ENCODE measurements at regions not wholly inside any gene's neighbourhood (a gene's known extent, or its start where the extent isn't known, plus 50 kb on each side); places are given as distances from the start of the nearest gene placed in this dataset.

DNA sequence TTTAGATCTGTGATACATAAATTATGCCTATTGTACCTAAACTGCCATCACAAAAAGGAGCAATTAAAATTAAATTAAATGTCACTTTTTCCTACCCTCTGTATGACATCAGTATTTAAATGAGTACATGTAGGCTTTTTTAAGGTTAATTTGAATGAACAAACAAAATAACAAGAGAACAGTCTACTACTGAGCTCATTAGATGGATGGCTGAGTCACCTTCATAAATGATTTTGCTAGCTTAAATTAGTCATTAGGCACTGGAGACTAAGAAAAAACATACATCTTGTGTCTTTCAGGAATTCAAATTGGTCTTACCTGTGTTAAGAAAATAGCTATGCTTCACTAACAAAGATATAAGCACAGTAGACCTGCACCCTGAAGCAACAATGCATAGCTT lies 153.6 kb downstream of the RCN1 start:
- H3K36me3 ChIP-seq (replicated peaks in 1 of 2; ENCODE audit: control insufficient read depth in 1 of 2, insufficient read depth in 2 of 2, low read length in 1 of 2), result no peaks in the 10 kb centered on the region
- no peaks in the 10 kb centered on the region for H3F3A ChIP-seq (replicated peaks; ENCODE audit: insufficient read depth)
- H3K27me3 ChIP-seq (ENCODE audit: insufficient read depth), result no peaks in the 10 kb centered on the region
- no peak overlapping the region for H3K4me3 ChIP-seq (ENCODE audit: low read depth in 2 of 2, low read length in 1 of 2)
- H2AFZ ChIP-seq (ENCODE audit: low read depth), result no peak overlapping the region
- no peaks in the 10 kb centered on the region for H3K9me3 ChIP-seq
- H4K20me1 ChIP-seq (ENCODE audit: insufficient read depth), result no peaks in the 10 kb centered on the region
- H3K9me2 ChIP-seq, result no peaks in the 10 kb centered on the region
- no peak overlapping the region for H3K27ac ChIP-seq (ENCODE audit: low read depth in 2 of 2, low read length in 1 of 2)
- CTCF ChIA-PET, result interaction anchor here (1.1 to 1.2 kb wide), 2 partner anchors 12 to 68 kb away, joined by 3 to 4 read pairs; no protein-coding TSS in a partner anchor
- H3K9ac ChIP-seq, result no peak overlapping the region
- POLR2A ChIA-PET, result no interaction called here
- H3K4me2 ChIP-seq, result no peak overlapping the region
- TF ChIP-seq POLR2AphosphoS5 (IDR thresholded peaks at IDR 0.05; ENCODE audit: low read depth, low read length) (no peak), ELF1 (IDR thresholded peaks at IDR 0.05) (no peak), SMC3 (IDR thresholded peaks at IDR 0.05; ENCODE audit: low read depth, low read length) (no peak), RFX5 (IDR thresholded peaks at IDR 0.05; ENCODE audit: low read length) (no peak), JUND (IDR thresholded peaks at IDR 0.05) (no peak), REST (IDR thresholded peaks at IDR 0.05; ENCODE audit: low read depth, low read length) (no peak), CTCF (IDR thresholded peaks at IDR 0.05) (no peak), GATA2 (CRISPR knock-in tag; IDR thresholded peaks at IDR 0.05) (no peak), FOXJ3 (CRISPR knock-in tag; IDR thresholded peaks at IDR 0.05) (no peak), MAX (IDR thresholded peaks at IDR 0.05; ENCODE audit: low read depth) (no peak), RXRA (IDR thresholded peaks at IDR 0.05; ENCODE audit: borderline replicate concordance, low read depth) (no peak), FOSL2 (IDR thresholded peaks at IDR 0.05; ENCODE audit: borderline replicate concordance, low read depth) (no peak), RAD21 (IDR thresholded peaks at IDR 0.05; ENCODE audit: low read length) (no peak), GABPA (IDR thresholded peaks at IDR 0.05; ENCODE audit: low read depth) (no peak)
- TF ChIP-seq, protein P1, sequence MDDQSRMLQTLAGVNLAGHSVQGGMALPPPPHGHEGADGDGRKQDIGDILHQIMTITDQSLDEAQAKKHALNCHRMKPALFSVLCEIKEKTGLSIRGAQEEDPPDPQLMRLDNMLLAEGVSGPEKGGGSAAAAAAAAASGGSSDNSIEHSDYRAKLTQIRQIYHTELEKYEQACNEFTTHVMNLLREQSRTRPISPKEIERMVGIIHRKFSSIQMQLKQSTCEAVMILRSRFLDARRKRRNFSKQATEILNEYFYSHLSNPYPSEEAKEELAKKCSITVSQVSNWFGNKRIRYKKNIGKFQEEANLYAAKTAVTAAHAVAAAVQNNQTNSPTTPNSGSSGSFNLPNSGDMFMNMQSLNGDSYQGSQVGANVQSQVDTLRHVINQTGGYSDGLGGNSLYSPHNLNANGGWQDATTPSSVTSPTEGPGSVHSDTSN (IDR thresholded peaks at IDR 0.05), result no peak
- TF ChIP-seq, protein P2, sequence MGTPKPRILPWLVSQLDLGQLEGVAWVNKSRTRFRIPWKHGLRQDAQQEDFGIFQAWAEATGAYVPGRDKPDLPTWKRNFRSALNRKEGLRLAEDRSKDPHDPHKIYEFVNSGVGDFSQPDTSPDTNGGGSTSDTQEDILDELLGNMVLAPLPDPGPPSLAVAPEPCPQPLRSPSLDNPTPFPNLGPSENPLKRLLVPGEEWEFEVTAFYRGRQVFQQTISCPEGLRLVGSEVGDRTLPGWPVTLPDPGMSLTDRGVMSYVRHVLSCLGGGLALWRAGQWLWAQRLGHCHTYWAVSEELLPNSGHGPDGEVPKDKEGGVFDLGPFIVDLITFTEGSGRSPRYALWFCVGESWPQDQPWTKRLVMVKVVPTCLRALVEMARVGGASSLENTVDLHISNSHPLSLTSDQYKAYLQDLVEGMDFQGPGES (IDR thresholded peaks at IDR 0.05; ENCODE audit: low read depth, low read length), result no peak
- TF ChIP-seq, protein P3, sequence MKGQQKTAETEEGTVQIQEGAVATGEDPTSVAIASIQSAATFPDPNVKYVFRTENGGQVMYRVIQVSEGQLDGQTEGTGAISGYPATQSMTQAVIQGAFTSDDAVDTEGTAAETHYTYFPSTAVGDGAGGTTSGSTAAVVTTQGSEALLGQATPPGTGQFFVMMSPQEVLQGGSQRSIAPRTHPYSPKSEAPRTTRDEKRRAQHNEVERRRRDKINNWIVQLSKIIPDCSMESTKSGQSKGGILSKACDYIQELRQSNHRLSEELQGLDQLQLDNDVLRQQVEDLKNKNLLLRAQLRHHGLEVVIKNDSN (IDR thresholded peaks at IDR 0.05; ENCODE audit: borderline replicate concordance, low read depth), result no peak
- TF ChIP-seq, protein P4, sequence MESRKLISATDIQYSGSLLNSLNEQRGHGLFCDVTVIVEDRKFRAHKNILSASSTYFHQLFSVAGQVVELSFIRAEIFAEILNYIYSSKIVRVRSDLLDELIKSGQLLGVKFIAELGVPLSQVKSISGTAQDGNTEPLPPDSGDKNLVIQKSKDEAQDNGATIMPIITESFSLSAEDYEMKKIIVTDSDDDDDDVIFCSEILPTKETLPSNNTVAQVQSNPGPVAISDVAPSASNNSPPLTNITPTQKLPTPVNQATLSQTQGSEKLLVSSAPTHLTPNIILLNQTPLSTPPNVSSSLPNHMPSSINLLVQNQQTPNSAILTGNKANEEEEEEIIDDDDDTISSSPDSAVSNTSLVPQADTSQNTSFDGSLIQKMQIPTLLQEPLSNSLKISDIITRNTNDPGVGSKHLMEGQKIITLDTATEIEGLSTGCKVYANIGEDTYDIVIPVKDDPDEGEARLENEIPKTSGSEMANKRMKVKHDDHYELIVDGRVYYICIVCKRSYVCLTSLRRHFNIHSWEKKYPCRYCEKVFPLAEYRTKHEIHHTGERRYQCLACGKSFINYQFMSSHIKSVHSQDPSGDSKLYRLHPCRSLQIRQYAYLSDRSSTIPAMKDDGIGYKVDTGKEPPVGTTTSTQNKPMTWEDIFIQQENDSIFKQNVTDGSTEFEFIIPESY (IDR thresholded peaks at IDR 0.05; ENCODE audit: borderline replicate concordance, low read depth), result no peak
- no peaks in the 10 kb centered on the region for H3K79me2 ChIP-seq (ENCODE audit: insufficient read depth)
- DNase-seq, result no peak
- H3K4me1 ChIP-seq (ENCODE audit: control insufficient read depth in 1 of 2, insufficient read depth in 2 of 2, low read depth in 1 of 2, low read length in 1 of 2), result no peaks in the 10 kb centered on the region
